BLaER1 treated with 17β-estradiol and CSF1 and Interleukin-3, amounts not matched to agents 10 nM and 100 nM (cell line): ENCODE measurements at regions not wholly inside any gene's neighbourhood (a gene's known extent, or its start where the extent isn't known, plus 50 kb on each side); places are given as distances from the start of the nearest gene placed in this dataset.

Experiments used
- H3K27ac ChIP-seq, 11 experiments: shearing (Covaris generic); formaldehyde crosslinking; 2 replicates each; pipeline ENCODE4 v1.8.1; 2022
- H3K27me3 ChIP-seq, 11 experiments: shearing (Covaris generic); formaldehyde crosslinking; 2 replicates each; pipeline ENCODE4 v1.8.1; 2022
- H3K36me3 ChIP-seq, 11 experiments: shearing (Covaris generic); formaldehyde crosslinking; 2 replicates each; pipeline ENCODE4 v1.8.1; 2022
- H3K4me1 ChIP-seq, 10 experiments: shearing (Covaris generic); formaldehyde crosslinking; 2 replicates each; pipeline ENCODE4 v1.8.1; 2022
- H3K4me2 ChIP-seq, 11 experiments: shearing (Covaris generic); formaldehyde crosslinking; 2 replicates each; pipeline ENCODE4 v1.8.1; 2022
- H3K4me3 ChIP-seq, 10 experiments: shearing (Covaris generic); formaldehyde crosslinking; 2 replicates each; pipeline ENCODE4 v1.8.1; 2022
- H3K9ac ChIP-seq, 11 experiments: shearing (Covaris generic); formaldehyde crosslinking; 2 replicates each; pipeline ENCODE4 v1.8.1; 2022
- H3K9me3 ChIP-seq, 11 experiments: shearing (Covaris generic); formaldehyde crosslinking; replicated peaks in 1 of 11; 2 replicates each; pipeline ENCODE4 v1.8.1; 2022
- H4K20me1 ChIP-seq, 11 experiments: shearing (Covaris generic); formaldehyde crosslinking; 2 replicates each; pipeline ENCODE4 v1.8.1; 2022
- Cebpa-rat ChIP-seq, 11 experiments: shearing (Covaris generic); IDR thresholded peaks; 2 replicates each; pipeline ENCODE4 v1.8.1; 2022

DNA sequence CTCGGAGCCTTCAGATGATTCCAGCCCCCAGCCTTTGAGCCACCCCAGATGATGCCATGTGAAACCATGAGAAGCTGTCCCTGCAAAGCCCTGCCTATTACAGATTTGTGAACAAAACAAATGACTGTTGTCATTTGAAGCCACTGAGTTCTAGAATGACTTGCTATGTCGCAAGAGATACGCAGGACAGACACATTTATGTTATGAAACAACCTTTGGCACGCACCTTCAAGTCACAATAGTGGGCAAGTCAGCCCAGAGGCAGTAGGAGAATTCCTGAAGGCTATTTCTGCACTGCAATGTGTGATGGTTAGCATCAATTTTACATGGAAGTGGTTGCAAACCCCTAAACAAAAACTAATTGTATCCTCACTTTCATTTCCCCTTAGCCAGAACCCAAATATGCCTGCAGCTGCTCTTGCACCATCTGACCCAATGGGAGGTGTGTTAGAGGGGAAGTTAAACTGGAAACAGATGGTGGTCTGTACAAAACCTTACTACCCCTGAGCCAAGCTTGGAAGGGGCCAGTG, 174.4 kb upstream of the ATP6AP2 start:
- Histone ChIP-seq H3K36me3 (no peaks in the 10 kb centered on the region), H3K9me3 (peaks cover 23 to 42% (median 32%) of the 10 kb centered on the region in 11 experiments), H4K20me1 (no peaks in the 10 kb centered on the region), H3K27me3 (no peaks in the 10 kb centered on the region), H3K4me2 (peak overlapping the region; percentile 34 to 88 (median 76); a peak in 21 of 22 replicates), H3K27ac (peak overlapping the region; percentile 30 to 93 (median 82); a peak in 20 of 22 replicates), H3K4me1 (peaks cover 25 to 56% (median 43%) of the 10 kb centered on the region in 10 experiments), H3K9ac (peak overlapping the region in 8 of 11 experiments; percentile 25 to 79 (median 71); a peak in 13 of 22 replicates), H3K4me3 (0 out of 20 replicates have a peak overlapping the region, but pooled peaks of 1 of the 10 experiments have one; percentile 8)
- peak in 9 of 11 experiments; percentile 24 to 93 (median 78); a peak in 14 of 22 replicates for TF ChIP-seq Cebpa-rat (IDR thresholded peaks at IDR 0.05)

DNA sequence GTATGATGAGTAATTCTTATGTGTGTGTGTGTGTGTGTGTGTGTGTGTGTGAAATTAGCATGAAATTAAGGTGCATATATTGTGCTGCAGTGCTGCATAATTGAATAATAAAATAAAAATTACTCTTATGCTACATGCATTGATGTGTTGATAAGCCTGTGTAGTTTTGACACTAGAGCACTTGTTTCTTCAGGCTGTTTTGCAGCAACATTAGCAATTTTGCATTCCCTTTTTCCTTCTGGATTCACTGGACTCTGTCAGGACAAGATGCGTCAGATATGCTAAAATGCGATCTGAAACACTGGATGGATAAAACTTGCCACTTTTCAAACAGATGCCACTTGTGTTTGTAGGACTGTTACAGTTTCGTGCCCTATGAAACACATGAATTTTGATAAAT, 175.4 kb upstream of the ATP6AP2 start:
- 0 out of 22 replicates have a peak, but pooled peaks cover 0 to 4% (median 0%) of the 10 kb centered on the region in 11 experiments for H3K27me3 ChIP-seq
- peak overlapping the region in 8 of 11 experiments; percentile 72 to 88 (median 78); a peak in 14 of 22 replicates for H3K4me2 ChIP-seq
- H4K20me1 ChIP-seq, result no peaks in the 10 kb centered on the region
- no peak for TF ChIP-seq Cebpa-rat (IDR thresholded peaks at IDR 0.05)
- H3K9me3 ChIP-seq, result peaks cover 22 to 32% (median 26%) of the 10 kb centered on the region in 11 experiments
- peak overlapping the region in 8 of 11 experiments; percentile 73 to 93 (median 88); a peak in 14 of 22 replicates for H3K27ac ChIP-seq
- H3K4me3 ChIP-seq, result no peak overlapping the region
- H3K4me1 ChIP-seq, result peaks cover 25 to 56% (median 43%) of the 10 kb centered on the region in 10 experiments
- H3K36me3 ChIP-seq, result no peaks in the 10 kb centered on the region
- peak overlapping the region in 4 of 11 experiments; percentile 71 to 79 (median 73); a peak in 8 of 22 replicates for H3K9ac ChIP-seq

DNA sequence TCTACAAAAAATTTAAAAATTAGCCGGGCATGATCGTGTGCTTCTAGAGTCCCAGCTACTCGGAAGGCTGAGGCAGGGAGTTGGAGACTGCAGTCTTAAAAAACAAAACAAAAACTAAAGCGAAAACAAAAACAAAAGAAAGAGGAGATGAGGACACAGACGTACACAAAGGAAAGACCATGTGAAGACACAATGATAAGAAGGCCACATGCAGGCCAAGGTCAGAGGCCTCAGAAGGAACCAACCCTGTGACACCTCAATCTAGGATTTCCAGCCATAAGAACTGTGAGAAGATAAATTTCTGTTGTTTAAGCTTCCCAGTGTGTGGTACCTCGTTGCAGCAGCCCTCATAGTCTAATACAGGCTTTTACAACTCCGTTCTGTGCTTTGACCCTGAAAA, 177.0 kb upstream of the ATP6AP2 start:
- no peak overlapping the region for H3K4me3 ChIP-seq
- peak overlapping the region; percentile 42 to 72 (median 63); a peak in 21 of 22 replicates for H3K4me2 ChIP-seq
- TF ChIP-seq Cebpa-rat (IDR thresholded peaks at IDR 0.05), result no peak
- H3K27ac ChIP-seq, result peak overlapping the region in 7 of 11 experiments; percentile 14 to 93 (median 47); a peak in 11 of 22 replicates
- no peaks in the 10 kb centered on the region for H4K20me1 ChIP-seq
- peaks cover 7 to 16% (median 11%) of the 10 kb centered on the region in 11 experiments; a peak in 21 of 22 replicates for H3K9me3 ChIP-seq
- H3K4me1 ChIP-seq, result peaks cover 25 to 56% (median 43%) of the 10 kb centered on the region in 10 experiments
- peak overlapping the region in 2 of 11 experiments; percentile 26 to 42; a peak in 4 of 22 replicates for H3K9ac ChIP-seq
- H3K27me3 ChIP-seq, result 0 out of 22 replicates have a peak, but pooled peaks cover 0 to 4% (median 0%) of the 10 kb centered on the region in 11 experiments
- no peaks in the 10 kb centered on the region for H3K36me3 ChIP-seq

DNA sequence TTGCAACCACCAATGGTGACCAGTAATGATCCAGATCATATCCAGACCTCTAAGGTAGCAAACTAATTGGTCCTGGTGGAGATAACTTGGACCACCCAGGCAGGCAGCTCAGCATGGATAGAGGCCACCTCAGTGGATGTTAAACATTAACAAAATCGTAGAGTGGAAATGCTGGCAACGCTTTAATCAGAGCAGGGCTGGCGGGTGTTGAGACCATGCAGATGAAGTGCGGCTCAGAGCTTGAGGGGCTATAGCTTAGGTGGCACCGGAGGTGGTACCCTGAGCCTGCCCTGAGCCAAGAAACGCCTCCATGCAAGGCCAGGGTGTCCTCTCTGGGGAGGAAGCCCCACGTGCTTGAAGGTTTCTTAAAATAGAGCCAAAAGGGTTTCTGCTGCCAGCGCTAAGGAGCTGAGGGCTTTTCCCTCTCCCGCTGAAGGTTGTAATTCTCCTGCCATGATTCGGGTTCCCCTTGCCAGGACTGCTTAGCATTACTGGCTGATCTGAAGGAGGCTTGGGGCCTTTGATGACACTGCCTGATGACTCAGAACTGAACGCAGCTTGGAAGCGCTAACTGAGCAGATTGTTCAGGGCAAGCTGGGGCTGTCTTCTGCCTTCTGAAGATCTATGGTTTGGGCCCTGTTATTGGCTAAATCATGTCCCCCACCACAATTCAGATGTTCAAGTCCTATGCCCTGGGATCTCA, 177.8 kb upstream of the ATP6AP2 start:
- TF ChIP-seq Cebpa-rat (IDR thresholded peaks at IDR 0.05), result no peak
- H3K4me3 ChIP-seq, result no peak overlapping the region
- peak overlapping the region in 5 of 11 experiments; percentile 12 to 42 (median 34); a peak in 6 of 22 replicates for H3K9ac ChIP-seq
- H3K4me2 ChIP-seq, result peak overlapping the region; percentile 42 to 72 (median 63)
- H3K27me3 ChIP-seq, result 0 out of 22 replicates have a peak, but pooled peaks cover 0 to 4% (median 0%) of the 10 kb centered on the region in 11 experiments
- H4K20me1 ChIP-seq, result no peaks in the 10 kb centered on the region
- peaks cover 25 to 55% (median 43%) of the 10 kb centered on the region in 10 experiments for H3K4me1 ChIP-seq
- H3K9me3 ChIP-seq, result peaks cover 0 to 11% (median 5%) of the 10 kb centered on the region in 11 experiments; a peak in 17 of 22 replicates
- no peaks in the 10 kb centered on the region for H3K36me3 ChIP-seq
- peak overlapping the region in 8 of 11 experiments; percentile 8 to 93 (median 47); a peak in 12 of 22 replicates for H3K27ac ChIP-seq

DNA sequence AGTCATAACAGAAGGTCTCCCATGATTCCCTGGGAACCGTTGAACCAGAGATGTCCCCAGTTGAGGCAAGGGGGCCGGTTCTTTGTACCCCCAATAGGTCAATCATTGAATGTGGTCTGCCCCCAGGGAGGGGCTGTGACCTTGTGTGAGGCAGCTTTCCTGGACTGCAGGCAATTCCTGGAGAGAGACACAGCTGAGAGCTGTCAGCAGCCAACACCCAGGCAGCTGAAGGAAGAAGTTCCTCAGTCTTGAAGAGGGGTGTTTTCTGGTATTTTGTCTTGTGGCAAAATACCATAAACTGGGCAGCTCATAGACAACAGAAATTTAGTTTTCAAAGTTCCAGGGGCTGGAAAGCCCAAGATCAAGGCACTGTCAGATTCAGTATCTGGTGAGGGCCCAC, 185.7 kb upstream of the ATP6AP2 start:
- Histone ChIP-seq H3K4me3 (no peak overlapping the region), H4K20me1 (no peaks in the 10 kb centered on the region), H3K4me1 (no peaks in the 10 kb centered on the region), H3K27ac (no peak overlapping the region), H3K27me3 (no peaks in the 10 kb centered on the region), H3K4me2 (no peak overlapping the region), H3K9ac (no peak overlapping the region), H3K9me3 (peaks cover 6 to 50% (median 24%) of the 10 kb centered on the region in 11 experiments; a peak in 19 of 22 replicates), H3K36me3 (no peaks in the 10 kb centered on the region)
- TF ChIP-seq Cebpa-rat (IDR thresholded peaks at IDR 0.05), result no peak

DNA sequence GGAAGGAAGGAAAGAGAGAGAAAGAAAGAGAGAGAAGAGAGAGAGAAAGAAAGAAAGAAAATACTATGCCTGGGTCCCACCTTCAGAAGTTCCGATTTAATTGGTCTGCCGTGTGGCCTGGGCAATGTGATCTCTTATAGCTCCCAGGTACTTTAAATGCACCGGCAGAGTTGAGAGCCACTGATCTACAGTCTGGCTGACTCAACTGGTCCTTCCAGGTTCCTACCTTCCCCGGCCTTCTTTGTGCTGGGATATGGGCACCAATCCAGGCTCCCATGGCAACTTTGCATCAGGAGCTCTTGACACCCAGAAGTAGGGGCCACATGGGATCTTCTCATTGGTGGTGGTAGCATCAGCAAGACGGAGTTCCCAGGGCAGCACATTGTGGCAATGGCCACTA, 186.5 kb upstream of the ATP6AP2 start:
- no peaks in the 10 kb centered on the region for H4K20me1 ChIP-seq
- no peaks in the 10 kb centered on the region for H3K4me1 ChIP-seq
- H3K9ac ChIP-seq, result no peak overlapping the region
- H3K4me3 ChIP-seq, result no peak overlapping the region
- no peak overlapping the region for H3K4me2 ChIP-seq
- H3K36me3 ChIP-seq, result no peaks in the 10 kb centered on the region
- peaks cover 6 to 50% (median 24%) of the 10 kb centered on the region in 11 experiments; a peak in 19 of 22 replicates for H3K9me3 ChIP-seq
- no peaks in the 10 kb centered on the region for H3K27me3 ChIP-seq
- no peak for TF ChIP-seq Cebpa-rat (IDR thresholded peaks at IDR 0.05)
- no peak overlapping the region for H3K27ac ChIP-seq

DNA sequence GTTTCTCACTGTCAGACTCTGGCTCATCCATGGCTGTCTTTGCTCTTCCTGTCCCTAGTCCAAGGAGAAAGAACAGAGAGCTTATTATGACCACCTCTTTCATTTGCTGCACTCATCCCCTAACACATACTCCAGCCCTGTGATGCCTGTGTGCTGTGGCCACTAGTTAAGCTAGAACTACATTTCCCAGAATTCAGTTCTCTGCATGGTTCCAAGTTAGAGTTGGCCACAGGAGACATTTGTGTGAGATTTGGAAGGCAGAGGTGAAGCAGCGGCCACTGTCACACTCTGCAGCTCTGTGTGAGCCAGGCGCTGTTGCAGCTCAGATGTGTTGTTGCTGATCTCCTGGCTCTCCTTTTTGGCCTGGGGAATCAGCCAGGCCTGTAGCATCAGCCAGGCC, 188.2 kb upstream of the ATP6AP2 start:
- Histone ChIP-seq H3K9me3 (peaks cover 6 to 44% (median 21%) of the 10 kb centered on the region in 11 experiments; a peak in 19 of 22 replicates), H3K9ac (no peak overlapping the region), H3K4me1 (peaks cover 0 to 4% (median 0%) of the 10 kb centered on the region in 10 experiments; a peak in 7 of 20 replicates), H3K36me3 (no peaks in the 10 kb centered on the region), H3K4me3 (no peak overlapping the region), H3K27me3 (no peaks in the 10 kb centered on the region), H3K4me2 (no peak overlapping the region), H4K20me1 (no peaks in the 10 kb centered on the region), H3K27ac (no peak overlapping the region)
- no peak for TF ChIP-seq Cebpa-rat (IDR thresholded peaks at IDR 0.05)

DNA sequence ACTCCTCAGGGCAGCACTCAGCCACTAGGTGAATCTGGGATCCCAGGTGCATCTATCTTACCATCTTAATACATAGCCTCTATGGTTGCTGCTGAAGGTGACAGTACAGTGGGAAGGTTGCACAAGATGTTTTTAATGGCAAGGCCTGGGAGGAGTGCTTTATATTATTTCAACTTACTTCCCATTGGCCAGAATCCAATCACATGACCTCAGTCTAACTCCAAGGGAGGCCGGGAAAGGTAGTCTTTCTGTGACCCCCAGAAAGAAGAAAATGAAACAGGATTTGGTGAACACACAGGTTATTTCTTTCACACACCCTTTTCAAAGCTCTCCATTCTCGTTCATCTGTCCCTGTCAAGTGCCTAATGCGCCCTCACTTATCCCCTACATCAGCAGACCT, 189.1 kb upstream of the ATP6AP2 start:
- Histone ChIP-seq H3K27me3 (no peaks in the 10 kb centered on the region), H3K36me3 (no peaks in the 10 kb centered on the region), H3K9ac (no peak overlapping the region), H3K27ac (no peak overlapping the region), H4K20me1 (no peaks in the 10 kb centered on the region), H3K4me3 (no peak overlapping the region), H3K9me3 (peaks cover 4 to 34% (median 14%) of the 10 kb centered on the region in 11 experiments; a peak in 17 of 22 replicates), H3K4me2 (no peak overlapping the region), H3K4me1 (peaks cover 0 to 14% (median 9%) of the 10 kb centered on the region in 10 experiments; a peak in 15 of 20 replicates)
- no peak for TF ChIP-seq Cebpa-rat (IDR thresholded peaks at IDR 0.05)

DNA sequence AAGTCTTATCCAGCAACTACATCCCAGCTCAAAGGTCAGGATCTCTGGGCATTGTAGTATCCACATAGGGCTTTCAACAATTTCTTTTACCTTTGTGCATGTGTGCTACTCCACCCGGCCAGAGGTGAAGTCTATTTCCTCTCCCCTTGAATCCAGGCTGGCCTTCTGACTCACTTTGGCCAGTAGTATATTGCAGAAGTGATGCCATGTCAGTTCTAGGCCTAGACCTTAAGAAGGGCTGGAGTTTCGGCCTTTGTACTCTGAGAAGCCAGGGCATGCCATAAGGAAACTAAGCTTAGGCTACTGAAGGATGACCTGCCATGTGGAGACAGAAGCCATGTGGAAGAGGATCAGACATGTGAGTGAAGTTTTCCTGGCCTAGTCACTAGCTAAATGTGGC, 191.2 kb upstream of the ATP6AP2 start:
- Histone ChIP-seq H3K27me3 (no peaks in the 10 kb centered on the region), H3K4me2 (no peak overlapping the region), H4K20me1 (no peaks in the 10 kb centered on the region), H3K36me3 (no peaks in the 10 kb centered on the region), H3K9ac (no peak overlapping the region), H3K4me1 (peaks cover 13 to 35% (median 30%) of the 10 kb centered on the region in 10 experiments; a peak in 19 of 20 replicates), H3K9me3 (peaks cover 0 to 20% (median 10%) of the 10 kb centered on the region in 11 experiments; a peak in 14 of 22 replicates), H3K4me3 (no peak overlapping the region), H3K27ac (no peak overlapping the region)
- no peak for TF ChIP-seq Cebpa-rat (IDR thresholded peaks at IDR 0.05)
